NCI-H460 (cell line): ENCODE measurements at regions not wholly inside any gene's neighbourhood (a gene's known extent, or its start where the extent isn't known, plus 50 kb on each side); places are given as distances from the start of the nearest gene placed in this dataset.

Experiments
- DNase-seq: peaks from one replicate; pipeline ENCODE4 v3.0.0-alpha.2; 2016; ENCODE audit warnings: low read depth; ENCODE audit errors: extremely low read depth

DNA sequence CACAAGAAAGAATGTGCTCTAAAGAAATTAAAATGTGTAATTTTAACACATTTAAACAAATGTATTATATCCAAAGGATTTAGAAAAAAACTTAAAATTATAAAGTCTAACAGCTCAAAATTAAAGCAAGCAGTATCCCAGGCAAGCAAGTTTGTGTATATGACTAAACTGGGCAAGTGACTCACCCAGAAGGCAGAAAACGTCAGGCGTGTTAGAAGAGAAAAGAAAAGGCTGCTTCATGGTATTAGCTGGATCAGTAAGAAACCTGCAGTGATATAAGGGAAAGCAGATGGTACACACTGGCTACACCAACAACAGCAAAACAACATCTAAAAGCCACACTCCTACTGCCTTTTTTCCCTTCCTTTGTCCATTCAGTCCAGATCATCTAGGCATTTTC, 250.6 kb upstream of the NDST3 start:
- peak; percentile 12 for DNase-seq

DNA sequence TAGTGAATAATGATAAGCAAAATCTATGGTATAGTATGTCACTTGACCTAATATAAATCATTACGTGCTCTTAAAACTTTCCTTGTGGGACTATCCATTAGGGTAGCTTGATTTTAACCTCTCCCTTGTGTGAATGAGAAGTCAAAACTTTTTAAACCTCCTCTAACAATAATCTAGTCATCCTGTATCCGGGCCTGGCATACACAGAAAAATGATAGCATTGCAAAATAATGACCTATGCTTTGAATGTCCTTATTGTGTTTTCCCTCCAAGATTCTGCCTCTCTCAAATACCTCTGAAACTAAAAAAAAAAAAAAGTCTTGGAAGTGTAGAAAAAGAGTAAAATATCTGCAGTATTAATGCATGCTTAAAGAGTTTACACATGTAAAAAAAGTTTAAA, 250.0 kb upstream of the NDST3 start:
- no peak for DNase-seq

GRCh38 chr4:117786566-117786965, 247.7 kb upstream of the NDST3 start:
- DNase-seq: no peak

- no peak for DNase-seq
Observed at GRCh38 chr4:117793845-117794480, 240.3 kb upstream of the NDST3 start.

DNA sequence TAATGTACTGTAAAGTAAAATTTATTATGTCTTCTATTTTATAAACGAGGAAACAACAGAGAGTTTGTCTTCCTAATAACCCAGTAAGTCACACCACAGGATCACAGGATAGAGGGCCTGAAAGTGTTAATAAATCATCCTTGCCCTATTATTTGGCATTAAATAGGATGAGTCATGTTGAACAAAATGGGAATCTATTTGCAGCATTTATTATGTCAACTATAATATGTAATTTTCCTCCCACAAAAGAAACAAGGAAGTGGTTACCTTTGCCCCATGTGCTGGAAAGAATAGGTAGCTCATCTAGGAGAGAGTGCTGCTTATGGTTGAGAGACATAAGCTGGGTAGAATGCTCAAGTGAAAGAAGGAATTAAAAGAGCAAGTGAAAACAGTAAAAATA, 237.6 kb upstream of the NDST3 start:
- no peak for DNase-seq

- no peak for DNase-seq
Observed at GRCh38 chr4:117800636-117801035, 233.7 kb upstream of the NDST3 start.

GRCh38 chr4:117801756-117802155, 232.5 kb upstream of the NDST3 start:
- DNase-seq: no peak

DNA sequence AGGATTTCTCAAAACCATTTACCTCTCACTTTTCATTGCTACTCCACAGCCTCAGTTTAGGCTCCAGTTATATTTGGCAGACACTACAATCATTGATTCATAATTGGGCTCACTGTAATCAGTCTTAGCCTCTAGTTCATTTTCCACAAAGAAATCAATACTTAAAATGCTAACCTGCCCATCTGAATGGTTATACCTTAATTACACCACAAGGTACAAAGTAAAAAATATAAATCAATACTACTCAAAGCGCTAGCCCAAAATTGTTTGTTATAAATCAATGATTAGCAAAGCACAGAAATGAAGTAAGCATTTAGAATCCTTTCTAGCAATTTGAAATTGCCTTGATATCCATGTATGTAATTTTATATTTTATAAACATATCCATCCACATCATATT, 222.6 kb upstream of the NDST3 start:
- no peak for DNase-seq

- no peak for DNase-seq
Observed at GRCh38 chr4:117814277-117815246, 219.7 kb upstream of the NDST3 start.

- no peak for DNase-seq
Observed at GRCh38 chr4:117817301-117817700, 217.0 kb upstream of the NDST3 start.

DNA sequence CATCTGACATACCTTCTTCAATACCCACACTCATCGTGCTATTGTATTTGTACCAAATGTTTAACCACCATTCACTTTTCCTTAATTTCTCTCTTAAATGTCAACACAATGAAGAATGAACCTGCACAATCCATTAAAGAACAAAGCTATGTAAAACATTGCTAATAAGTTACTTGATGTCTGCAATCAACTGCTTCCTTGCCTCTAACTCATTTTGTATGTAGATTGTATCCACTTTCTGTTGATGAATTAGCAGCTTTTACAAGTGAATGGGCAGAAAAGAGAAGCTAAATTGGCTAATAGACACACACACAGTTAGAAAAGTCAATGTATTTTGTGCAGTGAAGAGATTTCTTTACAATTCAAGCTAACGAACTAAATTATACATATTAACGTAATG, 212.5 kb upstream of the NDST3 start:
- DNase-seq: no peak

- no peak for DNase-seq
Observed at GRCh38 chr4:117823388-117823787, 210.9 kb upstream of the NDST3 start.

- DNase-seq: no peak
Observed at GRCh38 chr4:117825600-117825999, 208.7 kb upstream of the NDST3 start.

GRCh38 chr4:117831060-117831683, 203.1 kb upstream of the NDST3 start:
- DNase-seq: no peak

DNA sequence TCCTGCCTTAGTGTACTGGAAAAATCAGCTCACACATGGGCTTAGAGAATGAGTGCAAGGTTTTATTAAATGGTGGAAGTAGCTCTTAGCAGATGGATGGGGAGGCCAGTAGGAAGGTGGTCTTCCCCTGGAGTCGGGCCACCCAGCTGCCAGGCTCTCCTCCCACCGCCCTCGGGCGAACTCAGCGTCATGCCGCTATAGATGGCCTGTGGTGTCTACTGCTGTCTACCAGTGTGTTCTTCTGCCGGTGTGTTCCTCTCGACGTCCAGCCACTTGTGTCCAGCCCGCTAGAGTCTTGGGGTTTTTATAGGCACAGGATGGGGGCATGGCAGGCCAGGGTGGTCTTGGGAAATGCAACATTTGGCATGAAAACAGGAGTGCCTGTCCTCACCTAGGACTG, 198.7 kb upstream of the NDST3 start:
- no peak for DNase-seq

DNA sequence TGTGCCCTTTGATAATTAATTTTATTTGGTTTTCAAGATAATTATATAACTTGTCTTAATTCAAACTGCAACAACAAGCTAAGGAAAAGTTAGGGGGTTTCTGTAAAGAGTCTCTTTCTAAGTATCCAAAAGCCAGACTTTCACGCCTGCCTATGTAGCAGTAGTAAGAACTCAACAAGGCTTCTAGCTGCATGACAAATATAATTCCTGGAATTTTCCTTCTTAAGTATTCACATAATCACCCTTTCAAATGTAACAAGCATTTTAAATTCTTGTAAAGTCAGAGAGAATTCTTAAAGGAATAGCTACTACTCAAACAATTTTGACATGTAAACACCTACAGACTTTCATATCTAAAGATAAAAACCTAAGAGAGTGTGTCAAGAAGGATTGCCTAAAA, 189.7 kb upstream of the NDST3 start:
- no peak for DNase-seq

DNA sequence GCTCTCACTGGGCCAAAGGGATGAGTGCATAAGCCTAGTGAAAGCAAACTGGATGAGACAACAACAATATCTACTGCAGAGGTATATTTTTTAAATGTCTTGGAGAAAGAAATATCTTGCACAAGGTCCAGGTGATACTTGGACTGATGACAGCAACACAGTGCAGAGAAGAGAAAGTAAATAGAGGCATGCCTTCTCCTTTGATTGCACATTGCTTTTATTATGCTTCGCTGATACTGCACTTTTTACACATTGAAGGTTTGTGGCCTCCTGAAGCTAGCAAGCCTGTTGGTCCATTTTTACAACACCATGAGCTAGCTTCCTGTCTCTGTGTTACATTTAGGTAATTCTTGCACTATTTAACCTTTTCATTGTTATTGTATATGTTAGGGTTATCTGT, 189.0 kb upstream of the NDST3 start:
- no peak for DNase-seq

DNA sequence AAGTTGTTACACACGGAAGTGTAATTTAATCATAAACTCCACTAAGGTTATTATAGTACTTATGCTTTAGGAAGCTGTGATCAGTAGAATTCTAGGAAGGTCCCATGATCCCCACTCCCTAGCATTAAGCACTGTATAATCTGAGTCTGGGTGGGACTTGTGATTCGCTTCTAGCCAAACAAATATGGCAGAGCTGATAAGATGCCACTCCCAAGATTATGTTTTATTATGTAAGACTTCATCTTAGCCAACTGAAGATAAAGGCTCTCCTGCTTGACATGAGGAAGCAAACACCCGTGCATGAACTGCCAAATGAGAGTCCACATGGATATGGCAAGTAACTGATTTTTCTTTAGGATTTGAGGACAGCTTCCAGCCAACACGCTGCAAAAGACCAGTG, 186.4 kb upstream of the NDST3 start:
- DNase-seq: no peak

GRCh38 chr4:117868201-117868600, 166.1 kb upstream of the NDST3 start:
- no peak for DNase-seq

DNA sequence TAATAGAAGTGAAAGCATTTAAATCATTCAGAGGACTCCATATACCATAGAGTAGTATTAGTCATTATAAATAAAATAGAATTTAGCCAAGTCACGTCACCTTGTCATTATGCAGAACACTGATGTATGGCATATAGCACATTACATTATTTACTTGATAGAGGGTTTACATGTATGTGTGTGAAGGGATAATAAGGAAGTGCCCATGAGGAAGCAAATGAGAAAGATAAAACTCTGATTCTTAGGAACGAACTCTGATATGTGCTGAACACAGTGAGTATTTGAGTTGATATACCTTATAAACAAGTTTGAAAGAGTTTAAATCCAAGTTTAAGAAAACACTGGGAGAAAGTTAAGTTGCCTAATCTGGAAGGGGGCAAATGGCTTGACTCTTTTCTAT, 160.5 kb upstream of the NDST3 start:
- DNase-seq: no peak

DNA sequence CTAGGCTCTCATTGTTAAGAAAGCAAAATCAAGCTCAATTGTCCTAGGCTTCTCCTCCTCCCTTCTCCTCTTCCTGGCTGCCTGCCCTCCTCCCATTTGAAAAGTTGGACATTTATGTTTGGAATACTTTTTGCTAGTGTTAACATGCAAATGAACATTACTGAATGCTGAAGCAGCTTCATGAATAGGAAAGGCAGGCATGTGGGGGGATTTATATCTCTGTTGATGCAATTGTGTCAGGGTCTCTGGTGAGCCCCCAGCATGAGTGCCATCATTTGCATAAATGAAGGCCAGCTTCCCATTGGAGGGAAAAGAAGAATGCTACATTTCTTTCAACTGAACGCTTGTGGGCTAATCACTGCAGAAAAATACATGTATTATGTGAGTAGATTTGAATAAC, 160.1 kb upstream of the NDST3 start:
- DNase-seq: no peak

DNA sequence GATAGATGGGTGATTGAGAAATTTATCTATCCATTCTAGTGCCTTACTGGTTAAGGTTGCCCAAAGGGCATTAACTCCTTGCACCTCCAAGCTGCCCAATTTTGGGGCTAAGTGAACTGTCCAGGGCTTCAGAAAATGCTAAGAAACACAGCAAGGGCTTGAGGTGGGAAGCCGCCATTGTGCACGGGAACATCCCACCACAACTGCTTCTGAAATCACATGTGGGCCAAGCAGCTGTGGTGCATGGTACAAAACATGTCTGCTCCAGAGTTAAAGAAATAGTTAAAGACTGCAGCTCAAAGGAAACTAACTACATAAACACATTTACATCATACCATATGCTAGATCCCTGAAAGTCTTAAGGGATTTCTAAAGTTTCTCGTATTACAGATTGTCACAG, 144.3 kb upstream of the NDST3 start:
- DNase-seq: no peak
